ENCODE measurements at regions not wholly inside any gene's neighbourhood (a gene's known extent, or its start where the extent isn't known, plus 50 kb on each side); places are given as distances from the start of the nearest gene placed in this dataset.

DNA sequence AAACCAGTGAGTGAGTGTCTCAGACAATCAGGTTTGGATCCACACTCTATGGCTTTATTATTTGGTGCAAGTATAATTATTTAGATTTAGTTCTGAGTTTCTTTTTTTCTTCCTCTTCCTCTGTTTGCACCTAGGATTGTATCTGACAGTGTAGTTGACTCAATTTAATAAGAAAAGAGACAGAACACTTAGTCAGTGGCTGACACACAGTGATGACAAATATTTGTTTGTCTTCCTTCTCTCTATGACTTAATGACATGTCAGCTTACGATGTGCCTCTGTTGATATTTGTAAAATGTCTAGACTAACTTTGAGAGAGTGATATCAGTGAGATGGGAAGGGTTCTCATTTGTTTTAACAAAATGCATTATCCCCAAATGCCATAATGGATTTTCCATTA, 129.5 kb upstream of the SLC10A2 start:
- no peak for TF ChIP-seq RAD21 (IDR thresholded peaks at IDR 0.05; ENCODE audit: low read depth)
- TF ChIP-seq EP300 (IDR thresholded peaks at IDR 0.05; ENCODE audit: borderline replicate concordance) = no peak
- TF ChIP-seq TCF12 (IDR thresholded peaks at IDR 0.05; ENCODE audit: low read depth) = no peak
- TF ChIP-seq NFIC (IDR thresholded peaks at IDR 0.05) = no peak
- TF ChIP-seq TAF1 (IDR thresholded peaks at IDR 0.05; ENCODE audit: low read depth) = no peak
